ENCODE measurements at regions not wholly inside any gene's neighbourhood (a gene's known extent, or its start where the extent isn't known, plus 50 kb on each side); places are given as distances from the start of the nearest gene placed in this dataset.

GRCh38 chr7:85890244-85890811 is 703.5 kb upstream of the SEMA3D start:
- Histone ChIP-seq H3K4me3 (ENCODE audit: low read length, poor library complexity, severe bottlenecking) (no peak overlapping the region), H3K9me3 (ENCODE audit: insufficient read depth, low read depth, low read length) (no peaks in the 10 kb centered on the region), H3K9ac (ENCODE audit: low read depth, low read length, poor library complexity, severe bottlenecking) (no peak overlapping the region), H4K20me1 (ENCODE audit: insufficient read depth, low read length, poor library complexity, severe bottlenecking) (no peaks in the 10 kb centered on the region), H3K36me3 (ENCODE audit: insufficient read depth, low read length) (no peaks in the 10 kb centered on the region), H3K4me1 (ENCODE audit: insufficient read depth, low read length, poor library complexity, severe bottlenecking) (no peaks in the 10 kb centered on the region), H3F3A (ENCODE audit: low read depth) (no peaks in the 10 kb centered on the region), H3K4me2 (ENCODE audit: low read depth, low read length, poor library complexity, severe bottlenecking) (no peak overlapping the region), H3K27me3 (ENCODE audit: insufficient read depth, low read length, poor library complexity, severe bottlenecking) (no peaks in the 10 kb centered on the region), H3K79me2 (ENCODE audit: insufficient read depth, low read length) (no peaks in the 10 kb centered on the region), H3K9me2 (replicated peaks; ENCODE audit: low read depth, low read length) (no peaks in the 10 kb centered on the region), H2AFZ (ENCODE audit: low read length) (no peak overlapping the region)
- no peak for TF ChIP-seq EZH2phosphoT487 (IDR thresholded peaks at IDR 0.05; ENCODE audit: borderline replicate concordance)
- peak; percentile 66 for TF ChIP-seq CTCF (conservative IDR thresholded peaks at IDR 0.05; ENCODE audit: low read length)

- H3K4me2 ChIP-seq (ENCODE audit: low read depth, low read length, poor library complexity, severe bottlenecking) = no peak overlapping the region
- H3K79me2 ChIP-seq (ENCODE audit: insufficient read depth, low read length) = no peaks in the 10 kb centered on the region
- H3K4me3 ChIP-seq (ENCODE audit: low read length, poor library complexity, severe bottlenecking) = no peak overlapping the region
- H4K20me1 ChIP-seq (ENCODE audit: insufficient read depth, low read length, poor library complexity, severe bottlenecking) = no peaks in the 10 kb centered on the region
- no peak overlapping the region for H3K9ac ChIP-seq (ENCODE audit: low read depth, low read length, poor library complexity, severe bottlenecking)
- TF ChIP-seq CTCF (conservative IDR thresholded peaks at IDR 0.05; ENCODE audit: low read length) (no peak), EZH2phosphoT487 (IDR thresholded peaks at IDR 0.05; ENCODE audit: borderline replicate concordance) (no peak)
- no peaks in the 10 kb centered on the region for H3F3A ChIP-seq (ENCODE audit: low read depth)
- no peaks in the 10 kb centered on the region for H3K9me3 ChIP-seq (ENCODE audit: insufficient read depth, low read depth, low read length)
- H2AFZ ChIP-seq (ENCODE audit: low read length) = no peak overlapping the region
- no peaks in the 10 kb centered on the region for H3K9me2 ChIP-seq (replicated peaks; ENCODE audit: low read depth, low read length)
- no peaks in the 10 kb centered on the region for H3K27me3 ChIP-seq (ENCODE audit: insufficient read depth, low read length, poor library complexity, severe bottlenecking)
- no peaks in the 10 kb centered on the region for H3K4me1 ChIP-seq (ENCODE audit: insufficient read depth, low read length, poor library complexity, severe bottlenecking)
- no peaks in the 10 kb centered on the region for H3K36me3 ChIP-seq (ENCODE audit: insufficient read depth, low read length)
These were observed 700.3 kb upstream of the SEMA3D start for GRCh38 chr7:85887133-85887532.

GRCh38 chr7:85882335-85882734 is 695.5 kb upstream of the SEMA3D start:
- no peak overlapping the region for H3K9ac ChIP-seq (ENCODE audit: low read depth, low read length, poor library complexity, severe bottlenecking)
- H4K20me1 ChIP-seq (ENCODE audit: insufficient read depth, low read length, poor library complexity, severe bottlenecking) = no peaks in the 10 kb centered on the region
- no peaks in the 10 kb centered on the region for H3K79me2 ChIP-seq (ENCODE audit: insufficient read depth, low read length)
- H3K36me3 ChIP-seq (ENCODE audit: insufficient read depth, low read length) = no peaks in the 10 kb centered on the region
- H3K9me3 ChIP-seq (ENCODE audit: insufficient read depth, low read depth, low read length) = no peaks in the 10 kb centered on the region
- no peak overlapping the region for H3K4me2 ChIP-seq (ENCODE audit: low read depth, low read length, poor library complexity, severe bottlenecking)
- no peak overlapping the region for H2AFZ ChIP-seq (ENCODE audit: low read length)
- H3K4me1 ChIP-seq (ENCODE audit: insufficient read depth, low read length, poor library complexity, severe bottlenecking) = no peaks in the 10 kb centered on the region
- no peak overlapping the region for H3K4me3 ChIP-seq (ENCODE audit: low read length, poor library complexity, severe bottlenecking)
- TF ChIP-seq EZH2phosphoT487 (IDR thresholded peaks at IDR 0.05; ENCODE audit: borderline replicate concordance) (no peak), CTCF (conservative IDR thresholded peaks at IDR 0.05; ENCODE audit: low read length) (no peak)
- H3K27me3 ChIP-seq (ENCODE audit: insufficient read depth, low read length, poor library complexity, severe bottlenecking) = no peaks in the 10 kb centered on the region
- H3K9me2 ChIP-seq (replicated peaks; ENCODE audit: low read depth, low read length) = no peaks in the 10 kb centered on the region
- H3F3A ChIP-seq (ENCODE audit: low read depth) = no peaks in the 10 kb centered on the region

All from Loucy (cell line).